Naive B cell (primary cell): ENCODE measurements at regions not wholly inside any gene's neighbourhood (a gene's known extent, or its start where the extent isn't known, plus 50 kb on each side); places are given as distances from the start of the nearest gene placed in this dataset.

Experiments used
- ATAC-seq, 2 donors: fragments of 150-1000 bp; cut with Tn5 transposase; 2 replicates each; pipeline ENCODE4 v1.10.0; 2021; ENCODE audit warnings: low read depth in 2 of 2, mild to moderate bottlenecking in 2 of 2, moderate library complexity in 2 of 2
- DNase-seq: peaks from one replicate; pipeline ENCODE4 v3.0.0; 2022
- H3K27ac Mint-ChIP-seq, 6 donors: one replicate each; pipeline ENCODE4 v1.8.0; 2020 to 2022; ENCODE audit warnings: mild to moderate bottlenecking in 6 of 6, mixed read lengths in 6 of 6, moderate library complexity in 5 of 6, inconsistent platforms in 2 of 6
- H3K27me3 Mint-ChIP-seq, 3 donors: one replicate each; pipeline ENCODE4 v1.8.0; 2021 to 2022; ENCODE audit warnings: mixed read lengths in 3 of 3, mild to moderate bottlenecking in 1 of 3
- H3K36me3 Mint-ChIP-seq, 2 donors: one replicate each; pipeline ENCODE4 v1.8.0; 2020 to 2022; ENCODE audit warnings: mixed read lengths in 2 of 2, inconsistent platforms in 1 of 2, mild to moderate bottlenecking in 1 of 2
- H3K4me1 Mint-ChIP-seq, 3 donors: one replicate each; pipeline ENCODE4 v1.8.0; 2020 to 2022; ENCODE audit warnings: mixed read lengths in 3 of 3, inconsistent platforms in 1 of 3, mild to moderate bottlenecking in 1 of 3, moderate library complexity in 1 of 3
- H3K4me3 Mint-ChIP-seq, 8 donors: one replicate each; pipeline ENCODE4 v1.8.0; 2020 to 2022; ENCODE audit warnings: mild to moderate bottlenecking in 8 of 8, mixed read lengths in 8 of 8, moderate library complexity in 8 of 8, inconsistent platforms in 2 of 8
- H3K9me3 Mint-ChIP-seq, 7 donors: one replicate each; pipeline ENCODE4 v1.8.0; 2020 to 2022; ENCODE audit warnings: mixed read lengths in 7 of 7, mild to moderate bottlenecking in 5 of 7, inconsistent platforms in 2 of 7, moderate library complexity in 1 of 7

DNA sequence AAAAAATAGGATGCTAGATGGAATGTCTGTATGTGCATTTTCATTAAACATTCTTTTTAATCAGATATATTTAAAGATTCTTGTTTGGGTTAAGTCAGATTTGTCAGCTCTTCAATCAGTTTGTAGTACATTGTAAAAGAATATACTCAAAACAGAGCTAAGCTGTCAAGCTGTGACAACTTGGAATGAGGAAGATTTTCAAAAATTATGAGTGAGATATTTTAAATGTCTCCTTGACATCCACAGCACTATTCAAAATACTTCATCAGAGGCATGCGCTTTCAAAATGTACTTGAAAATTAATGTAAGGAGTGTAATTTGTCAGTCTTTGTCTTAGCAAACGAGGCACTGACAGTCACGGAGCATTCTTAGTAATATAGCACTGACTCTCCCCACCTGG is 182.0 kb downstream of the MAT2B start:
- H3K27me3 Mint-ChIP-seq, result peaks cover 0 to 6% (median 1%) of the 10 kb centered on the region in 3 donors
- H3K36me3 Mint-ChIP-seq, result no peaks in the 10 kb centered on the region

DNA sequence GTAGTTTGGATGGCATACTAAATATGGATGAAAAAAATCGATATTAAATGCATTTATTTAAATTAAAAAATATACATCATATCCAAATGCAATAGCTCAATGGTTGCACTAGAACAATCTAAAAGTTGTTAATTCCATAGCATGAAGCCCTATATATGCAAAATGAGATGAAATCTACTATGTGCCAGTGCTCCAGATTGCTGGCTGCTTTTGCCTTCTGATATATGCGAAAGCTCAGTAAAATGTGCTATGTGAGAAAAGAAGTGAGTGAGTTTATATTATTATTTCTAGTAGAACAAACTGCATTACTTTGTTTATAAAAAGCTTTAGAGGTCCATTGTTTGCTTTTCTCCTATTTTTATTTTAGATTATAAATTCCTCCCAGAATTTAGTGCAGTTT is 186.7 kb downstream of the MAT2B start:
- Mint-ChIP-seq H3K4me3 (no peak overlapping the region), H3K27me3 (peaks cover 0 to 7% (median 5%) of the 10 kb centered on the region in 3 donors), H3K27ac (no peak overlapping the region), H3K9me3 (no peaks in the 10 kb centered on the region), H3K4me1 (peaks cover 4 to 10% (median 9%) of the 10 kb centered on the region in 3 donors), H3K36me3 (no peaks in the 10 kb centered on the region)
- no peak for DNase-seq
- ATAC-seq, result no peak

More for the DNA sequence above, 182.0 kb downstream of the MAT2B start:
- no peak for DNase-seq
- Mint-ChIP-seq H3K27ac (no peak overlapping the region), H3K4me1 (no peaks in the 10 kb centered on the region), H3K4me3 (no peak overlapping the region), H3K9me3 (no peaks in the 10 kb centered on the region)
- no peak for ATAC-seq

DNA sequence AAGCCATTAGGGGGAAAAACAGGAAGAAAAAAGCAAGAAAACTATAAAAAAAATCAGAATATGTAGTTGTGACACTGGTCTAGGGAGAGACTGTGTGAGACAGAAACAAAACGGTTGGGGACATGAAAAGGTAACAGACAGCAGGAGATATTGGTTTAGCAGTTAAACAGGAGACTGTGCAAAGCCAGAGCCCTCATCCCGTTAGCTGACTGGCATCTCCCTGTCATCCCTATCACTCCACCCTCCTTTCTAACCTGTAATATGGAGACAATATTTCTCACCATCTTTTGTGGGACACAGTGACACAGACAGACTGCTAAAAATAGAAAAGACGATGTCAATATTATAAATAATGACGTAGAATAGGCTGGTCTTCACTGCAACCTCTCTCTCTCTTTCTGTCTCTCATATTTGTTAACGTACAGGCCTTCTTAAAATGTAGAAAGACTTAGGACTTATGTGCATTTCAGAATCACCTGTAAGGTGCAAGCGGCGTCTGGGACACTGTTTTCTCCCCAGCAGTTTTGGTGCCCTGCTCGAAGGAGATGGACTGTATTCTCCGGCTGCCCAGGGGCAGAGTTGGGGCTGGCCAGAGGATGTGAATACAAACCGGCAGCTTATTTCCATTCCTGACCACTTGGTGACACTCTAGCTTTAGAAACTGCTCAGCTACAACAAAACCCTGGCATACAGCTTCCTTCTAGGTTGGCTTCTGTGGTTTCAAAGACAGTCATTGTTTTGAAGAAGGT is 190.6 kb downstream of the MAT2B start:
- Mint-ChIP-seq H3K36me3 (no peaks in the 10 kb centered on the region), H3K27me3 (peaks cover 0 to 7% (median 0%) of the 10 kb centered on the region in 3 donors), H3K4me1 (peaks cover 4 to 10% (median 9%) of the 10 kb centered on the region in 3 donors), H3K9me3 (no peaks in the 10 kb centered on the region), H3K27ac (peak overlapping the region in 1 of 6 donors; percentile 51), H3K4me3 (peak overlapping the region in 1 of 8 donors; percentile 26)
- peak; percentile 88 to 97 for ATAC-seq
- DNase-seq, result peak; percentile 54

DNA sequence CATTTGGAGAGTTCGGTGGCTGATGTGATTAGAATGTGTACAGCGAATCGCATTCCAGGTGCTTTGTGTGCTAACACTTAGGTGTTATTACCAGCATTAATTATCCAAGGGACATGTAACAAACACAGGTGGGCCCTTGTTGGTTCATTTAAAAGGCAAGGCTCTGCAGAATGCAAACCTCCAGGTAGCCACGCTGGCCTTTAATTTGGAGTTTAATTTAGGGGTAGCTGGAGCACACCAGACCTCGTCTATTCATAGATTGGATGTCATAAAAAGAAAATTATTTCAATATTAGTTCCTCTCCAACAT is 191.1 kb downstream of the MAT2B start:
- no peak overlapping the region for H3K27ac Mint-ChIP-seq
- H3K27me3 Mint-ChIP-seq, result peaks cover 0 to 7% (median 0%) of the 10 kb centered on the region in 3 donors
- no peak overlapping the region for H3K4me3 Mint-ChIP-seq
- peaks cover 4 to 10% (median 9%) of the 10 kb centered on the region in 3 donors for H3K4me1 Mint-ChIP-seq
- H3K36me3 Mint-ChIP-seq, result no peaks in the 10 kb centered on the region
- ATAC-seq, result no peak
- H3K9me3 Mint-ChIP-seq, result no peaks in the 10 kb centered on the region
- no peak for DNase-seq

DNA sequence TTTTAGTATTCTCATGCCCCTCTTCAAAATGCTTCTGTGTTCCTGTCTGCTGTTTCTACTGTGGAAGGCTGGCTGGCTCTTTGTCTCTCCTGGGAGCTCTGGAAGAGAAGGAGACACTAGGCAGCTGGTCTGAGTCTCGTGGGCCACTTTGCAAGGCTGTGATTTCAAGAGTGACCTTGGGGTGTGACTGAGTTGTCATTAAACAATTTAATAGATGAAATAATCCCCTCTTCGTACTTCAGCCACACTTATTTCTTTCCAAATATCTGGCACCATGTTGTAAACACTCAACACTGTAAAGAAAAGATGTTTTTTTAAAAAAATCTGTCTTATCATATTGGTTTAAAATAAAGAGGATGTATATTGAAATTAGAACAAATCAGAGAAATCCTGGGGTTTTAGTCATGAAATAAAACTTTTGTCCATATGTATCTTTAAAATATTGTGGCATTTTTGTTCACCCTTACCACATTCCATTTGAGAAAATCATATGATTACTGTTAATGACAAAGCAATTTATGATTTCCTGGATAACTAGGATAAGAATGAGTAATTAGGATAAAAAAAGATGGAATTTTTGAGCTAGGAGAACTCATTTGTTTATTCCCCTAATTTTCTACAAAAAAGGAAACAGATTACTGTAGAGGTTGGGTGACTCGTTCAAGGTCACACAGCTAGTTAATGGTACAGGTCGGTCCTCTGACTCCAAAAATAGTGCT is 200.8 kb downstream of the MAT2B start:
- H3K4me1 Mint-ChIP-seq, result peaks cover 0 to 3% (median 0%) of the 10 kb centered on the region in 3 donors
- no peak for ATAC-seq

DNA sequence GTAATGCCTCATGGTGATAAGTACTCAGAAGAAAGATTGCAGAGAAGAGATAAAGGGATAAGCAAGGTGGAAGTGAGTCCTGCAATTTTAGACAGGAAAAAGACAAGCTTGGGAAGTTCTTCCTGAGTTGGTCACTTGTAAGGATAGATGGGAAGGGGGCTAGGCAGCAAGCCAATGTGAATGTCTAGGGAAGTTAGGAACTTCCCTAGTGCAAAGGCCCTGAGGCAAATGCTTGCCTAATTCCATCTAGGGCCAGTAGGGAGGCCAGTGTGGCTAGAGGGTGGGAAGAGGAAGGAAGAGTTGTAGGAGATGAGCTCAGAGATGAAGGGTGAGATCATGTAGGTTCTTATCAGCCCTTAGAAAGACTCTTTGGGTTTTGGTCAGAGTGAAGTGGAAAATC is 206.6 kb downstream of the MAT2B start:
- DNase-seq, result no peak
- H3K27me3 Mint-ChIP-seq, result peaks cover 11 to 23% (median 13%) of the 10 kb centered on the region in 3 donors
- no peak for ATAC-seq
- no peak overlapping the region for H3K27ac Mint-ChIP-seq
- no peak overlapping the region for H3K4me3 Mint-ChIP-seq
- no peaks in the 10 kb centered on the region for H3K4me1 Mint-ChIP-seq
- peaks cover 3 to 8% of the 10 kb centered on the region in 2 donors for H3K36me3 Mint-ChIP-seq
- H3K9me3 Mint-ChIP-seq, result peaks cover 0 to 7% (median 0%) of the 10 kb centered on the region in 7 donors

More for the DNA sequence above, 200.8 kb downstream of the MAT2B start:
- no peak for DNase-seq
- Mint-ChIP-seq H3K27ac (peak overlapping the region in 2 of 6 donors; percentile 2 to 8), H3K4me3 (no peak overlapping the region), H3K36me3 (no peaks in the 10 kb centered on the region), H3K9me3 (peaks cover 0 to 1% (median 0%) of the 10 kb centered on the region in 7 donors), H3K27me3 (peaks cover 0 to 8% (median 5%) of the 10 kb centered on the region in 3 donors)

DNA sequence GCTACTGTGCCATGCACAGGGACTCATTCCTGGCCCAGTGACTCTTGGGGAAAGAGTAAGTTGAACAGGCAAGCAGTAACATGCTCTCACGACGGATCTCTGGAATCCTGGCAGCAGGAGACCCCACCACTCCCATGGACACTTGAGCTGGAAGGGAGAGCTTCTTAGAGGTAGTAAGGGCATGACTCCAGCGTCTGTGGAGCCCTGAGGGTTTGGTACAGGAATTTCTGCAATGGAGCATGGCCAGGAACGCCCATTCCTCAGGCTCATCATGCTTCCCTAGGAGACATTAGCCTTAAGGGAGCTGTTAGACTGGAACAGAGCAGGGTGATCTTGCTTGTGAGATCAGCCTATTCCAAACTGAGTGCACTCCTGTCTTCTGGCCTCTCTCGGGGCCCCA is 212.9 kb downstream of the MAT2B start:
- H3K27ac Mint-ChIP-seq, result no peak overlapping the region
- no peak for ATAC-seq
- H3K4me1 Mint-ChIP-seq, result no peaks in the 10 kb centered on the region

DNA sequence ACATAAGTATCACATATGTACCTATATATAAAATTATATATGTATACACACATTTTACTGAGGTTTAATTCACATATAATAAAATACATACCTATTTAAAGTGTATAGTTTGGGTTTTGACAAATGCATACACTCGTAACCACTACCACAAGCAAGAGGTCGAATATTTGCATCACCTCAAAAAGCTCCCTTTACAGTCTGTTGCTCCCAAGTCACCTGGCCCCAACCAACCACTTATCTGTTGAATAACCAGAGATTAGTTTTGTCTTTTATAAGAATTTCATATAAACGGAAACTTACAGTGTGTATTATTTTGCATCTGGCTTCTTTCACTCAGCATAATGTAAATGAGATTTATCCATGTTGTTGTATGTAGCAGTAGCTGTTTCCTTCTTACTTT is 218.9 kb downstream of the MAT2B start:
- peaks cover 23 to 29% (median 26%) of the 10 kb centered on the region in 3 donors for H3K4me1 Mint-ChIP-seq
- peaks cover 0 to 6% (median 0%) of the 10 kb centered on the region in 7 donors for H3K9me3 Mint-ChIP-seq
- no peak for DNase-seq
- H3K27ac Mint-ChIP-seq, result no peak overlapping the region
- H3K4me3 Mint-ChIP-seq, result no peak overlapping the region
- peak in 1 of 2 donors; percentile 29 for ATAC-seq
- no peaks in the 10 kb centered on the region for H3K36me3 Mint-ChIP-seq
- H3K27me3 Mint-ChIP-seq, result no peaks in the 10 kb centered on the region

More for the DNA sequence above, 212.9 kb downstream of the MAT2B start:
- H3K4me3 Mint-ChIP-seq, result no peak overlapping the region
- peaks cover 0 to 3% of the 10 kb centered on the region in 2 donors for H3K36me3 Mint-ChIP-seq
- H3K9me3 Mint-ChIP-seq, result peaks cover 0 to 7% (median 0%) of the 10 kb centered on the region in 7 donors
- peaks cover 6 to 10% (median 7%) of the 10 kb centered on the region in 3 donors for H3K27me3 Mint-ChIP-seq
- no peak for DNase-seq

DNA sequence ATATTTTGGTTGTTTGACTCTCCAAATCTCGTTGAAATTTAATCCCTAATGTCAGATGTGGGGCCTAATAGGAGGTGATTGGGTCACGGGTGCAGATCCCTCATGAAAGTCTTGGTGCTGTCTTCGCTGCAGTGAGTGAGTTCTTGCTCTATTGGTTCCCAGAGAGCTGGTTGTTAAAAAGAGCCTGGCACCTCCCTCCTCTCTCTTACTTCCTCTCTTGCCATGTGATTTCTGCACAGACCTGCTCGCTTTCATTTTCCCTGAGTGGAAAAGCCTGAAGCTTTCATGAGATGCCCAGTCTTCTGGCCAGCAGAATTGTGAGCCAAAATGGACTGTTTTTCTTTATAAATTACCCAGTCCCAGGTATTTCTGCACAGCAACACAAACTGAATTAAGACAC is 221.6 kb downstream of the MAT2B start:
- Mint-ChIP-seq H3K9me3 (peaks cover 0 to 6% (median 0%) of the 10 kb centered on the region in 7 donors), H3K27ac (peak overlapping the region in 5 of 6 donors; percentile 19 to 84 (median 50)), H3K27me3 (no peaks in the 10 kb centered on the region), H3K4me1 (peaks cover 23 to 34% (median 29%) of the 10 kb centered on the region in 3 donors), H3K4me3 (peak overlapping the region; percentile 3 to 84 (median 62)), H3K36me3 (no peaks in the 10 kb centered on the region)
- DNase-seq, result peak; percentile 35
- peak; percentile 97 to 98 for ATAC-seq

DNA sequence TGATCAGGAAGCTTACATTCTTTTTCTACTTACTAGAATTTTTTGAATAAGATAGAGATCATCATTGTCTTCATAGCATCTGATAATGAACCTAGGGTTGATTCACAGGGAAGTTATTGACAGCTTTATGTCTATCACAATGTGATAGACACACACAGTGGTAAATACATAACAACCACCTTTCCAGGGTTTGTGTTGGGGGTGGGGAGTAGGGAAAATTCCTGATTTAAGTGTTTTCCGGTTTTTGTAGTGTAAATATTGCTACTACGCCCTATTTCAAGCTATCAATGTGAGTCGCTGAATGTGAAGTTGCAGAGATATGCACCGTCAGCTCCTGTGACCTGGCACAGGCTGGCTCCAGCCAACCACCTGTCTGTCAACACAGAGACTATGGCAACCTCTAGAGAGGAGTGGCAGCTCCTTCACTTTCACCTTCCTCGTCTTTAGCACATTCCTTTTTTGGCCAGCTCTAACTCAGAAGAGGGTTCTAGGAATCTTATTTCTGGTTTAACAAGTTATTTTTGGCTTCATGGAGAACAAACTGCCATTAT is 224.9 kb downstream of the MAT2B start:
- peak overlapping the region in 1 of 8 donors; percentile 27 for H3K4me3 Mint-ChIP-seq
- peaks cover 0 to 6% (median 1%) of the 10 kb centered on the region in 7 donors for H3K9me3 Mint-ChIP-seq

DNA sequence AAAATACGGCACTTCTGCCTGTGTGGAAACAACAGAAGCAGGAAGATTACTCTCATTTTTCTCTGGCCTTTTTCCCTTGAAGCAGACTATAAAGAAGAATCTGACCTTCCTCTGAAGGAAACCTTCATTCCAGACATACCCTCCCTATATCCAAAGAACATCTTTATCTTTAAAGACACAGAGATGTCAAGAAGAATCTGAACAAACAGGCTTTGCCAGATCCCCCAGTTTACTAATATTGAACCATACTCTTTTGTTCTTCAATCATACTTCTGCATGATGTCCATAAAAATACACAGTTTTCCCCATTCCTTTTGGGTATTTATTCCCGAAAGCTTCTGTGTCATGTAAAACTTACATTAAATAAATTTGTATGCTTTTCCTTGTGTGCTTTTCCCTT is 225.8 kb downstream of the MAT2B start:
- DNase-seq (no peak), ATAC-seq (no peak)
- peaks cover 0 to 6% of the 10 kb centered on the region in 2 donors for H3K36me3 Mint-ChIP-seq
- H3K27me3 Mint-ChIP-seq, result peaks cover 0 to 12% (median 7%) of the 10 kb centered on the region in 3 donors
- peak overlapping the region in 1 of 6 donors; percentile 26 for H3K27ac Mint-ChIP-seq
- H3K4me3 Mint-ChIP-seq, result peak overlapping the region in 1 of 8 donors; percentile 31
- peaks cover 0 to 6% (median 1%) of the 10 kb centered on the region in 7 donors for H3K9me3 Mint-ChIP-seq
- peaks cover 23 to 29% (median 25%) of the 10 kb centered on the region in 3 donors for H3K4me1 Mint-ChIP-seq

More for the DNA sequence above, 224.9 kb downstream of the MAT2B start:
- no peak for DNase-seq
- Mint-ChIP-seq H3K27ac (no peak overlapping the region), H3K4me1 (peaks cover 23 to 29% (median 25%) of the 10 kb centered on the region in 3 donors), H3K27me3 (peaks cover 0 to 12% (median 7%) of the 10 kb centered on the region in 3 donors), H3K36me3 (peaks cover 0 to 5% of the 10 kb centered on the region in 2 donors)
- no peak for ATAC-seq

DNA sequence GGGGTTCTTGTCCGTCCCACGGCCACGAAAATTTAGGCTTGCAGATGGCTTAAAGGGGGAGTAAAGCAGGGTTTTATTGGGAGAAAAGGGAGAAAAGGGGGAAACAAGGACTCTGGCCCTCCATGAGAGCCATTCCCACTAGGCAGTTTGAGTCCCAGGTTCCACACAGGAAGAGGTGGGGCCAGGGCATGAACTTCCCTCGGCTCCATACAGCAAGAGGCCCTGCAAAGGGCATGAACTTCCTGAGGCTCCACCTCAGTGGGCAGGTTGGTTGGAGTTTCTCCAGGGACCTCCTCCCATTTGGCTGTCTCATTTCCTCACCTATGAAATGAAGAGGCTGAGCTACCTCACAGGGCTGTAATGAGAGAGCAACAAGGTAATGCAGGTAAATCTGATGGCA is 229.7 kb downstream of the MAT2B start:
- Mint-ChIP-seq H3K4me3 (no peak overlapping the region), H3K27me3 (peaks cover 4 to 12% (median 12%) of the 10 kb centered on the region in 3 donors), H3K4me1 (peaks cover 0 to 5% (median 3%) of the 10 kb centered on the region in 3 donors), H3K27ac (no peak overlapping the region), H3K36me3 (peaks cover 0 to 6% of the 10 kb centered on the region in 2 donors), H3K9me3 (peaks cover 0 to 4% (median 0%) of the 10 kb centered on the region in 7 donors)
- DNase-seq, result no peak
- ATAC-seq, result no peak

DNA sequence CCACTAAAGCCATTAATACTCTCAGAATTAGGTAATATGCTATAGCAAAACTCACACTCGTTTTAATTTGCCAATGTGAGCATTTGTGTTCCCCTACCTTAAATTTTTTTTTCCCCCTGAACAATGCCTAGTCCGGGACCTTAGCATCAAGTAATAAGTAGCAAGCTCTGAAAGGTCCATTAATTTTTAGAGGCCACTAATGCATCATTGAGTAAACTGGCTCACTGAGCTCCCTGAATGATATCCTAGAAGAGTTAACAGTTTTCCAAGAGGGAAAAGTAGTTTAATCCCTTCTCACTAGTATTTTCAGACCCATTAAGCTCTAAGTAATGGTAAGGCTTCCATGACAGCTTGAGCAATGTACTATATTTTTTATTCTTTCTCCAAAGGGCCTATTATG is 242.2 kb downstream of the MAT2B start:
- H3K4me3 Mint-ChIP-seq, result no peak overlapping the region
- no peaks in the 10 kb centered on the region for H3K36me3 Mint-ChIP-seq
- DNase-seq (no peak), ATAC-seq (no peak)
- peaks cover 0 to 7% (median 5%) of the 10 kb centered on the region in 3 donors for H3K27me3 Mint-ChIP-seq
- H3K27ac Mint-ChIP-seq, result no peak overlapping the region
- H3K9me3 Mint-ChIP-seq, result peaks cover 0 to 22% (median 12%) of the 10 kb centered on the region in 7 donors
- no peaks in the 10 kb centered on the region for H3K4me1 Mint-ChIP-seq
